ENCODE measurements at regions not wholly inside any gene's neighbourhood (a gene's known extent, or its start where the extent isn't known, plus 50 kb on each side); places are given as distances from the start of the nearest gene placed in this dataset.

GRCh38 chr6:109291902-109292301, 90.4 kb downstream of the CD164 start:
- TF ChIP-seq CTCF (IDR thresholded peaks at IDR 0.05) (no peak), POLR2A (IDR thresholded peaks at IDR 0.05) (no peak)
